ENCODE measurements at regions not wholly inside any gene's neighbourhood (a gene's known extent, or its start where the extent isn't known, plus 50 kb on each side); places are given as distances from the start of the nearest gene placed in this dataset.

DNA sequence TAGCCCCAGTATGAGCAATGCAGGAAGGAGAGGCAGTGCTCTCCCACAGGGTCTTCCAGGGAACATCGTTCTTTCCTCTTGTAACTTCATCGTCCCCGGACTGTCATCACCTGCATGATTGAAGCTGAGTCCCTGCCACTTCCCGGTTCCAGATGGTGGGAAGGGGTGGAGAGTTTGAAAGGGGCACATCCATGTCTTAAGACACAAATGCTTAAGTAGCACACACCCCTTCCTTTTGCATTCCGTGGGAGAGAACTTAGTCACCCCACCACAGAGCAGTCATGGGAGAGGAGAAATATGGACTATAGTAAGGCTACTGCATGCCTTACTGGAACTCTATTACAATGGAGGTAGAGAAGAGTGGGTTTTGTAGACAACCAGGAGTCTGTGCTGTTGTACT is 165.3 kb upstream of the GAS1 start:
- Histone ChIP-seq H3K9me3 (no peaks in the 10 kb centered on the region), H3K4me3 (no peak overlapping the region), H3K36me3 (ENCODE audit: low read depth, missing control alignments) (no peaks in the 10 kb centered on the region), H3K27me3 (no peaks in the 10 kb centered on the region), H3K27ac (no peak overlapping the region), H3K4me1 (peaks cover 13% of the 10 kb centered on the region)
- TF ChIP-seq CTCF (IDR thresholded peaks at IDR 0.05) (no peak), POLR2A (IDR thresholded peaks at IDR 0.05) (no peak)
- WGBS, 2 donors = 76 to 81% methylated on average over 5 of the region's 5 CpGs
- DNase-seq = no peak
- intact Hi-C loops (cut with DNase I; ENCODE audit: low total_unique reads) = no loop called here

- no peak overlapping the region for H3K27ac ChIP-seq
- H3K36me3 ChIP-seq (ENCODE audit: low read depth, missing control alignments) = no peaks in the 10 kb centered on the region
- H3K9me3 ChIP-seq = no peaks in the 10 kb centered on the region
- no peak overlapping the region for H3K4me3 ChIP-seq
- H3K4me1 ChIP-seq = peaks cover 13% of the 10 kb centered on the region
- TF ChIP-seq CTCF (IDR thresholded peaks at IDR 0.05) (no peak), POLR2A (IDR thresholded peaks at IDR 0.05) (no peak)
- WGBS, 2 donors = 92% methylated on average over 2 of the region's 2 CpGs
- no peak for DNase-seq
- intact Hi-C loops (cut with DNase I; ENCODE audit: low total_unique reads) = no loop called here
- H3K27me3 ChIP-seq = no peaks in the 10 kb centered on the region
These were observed 166.6 kb upstream of the GAS1 start for GRCh38 chr9:87113874-87114273.

DNA sequence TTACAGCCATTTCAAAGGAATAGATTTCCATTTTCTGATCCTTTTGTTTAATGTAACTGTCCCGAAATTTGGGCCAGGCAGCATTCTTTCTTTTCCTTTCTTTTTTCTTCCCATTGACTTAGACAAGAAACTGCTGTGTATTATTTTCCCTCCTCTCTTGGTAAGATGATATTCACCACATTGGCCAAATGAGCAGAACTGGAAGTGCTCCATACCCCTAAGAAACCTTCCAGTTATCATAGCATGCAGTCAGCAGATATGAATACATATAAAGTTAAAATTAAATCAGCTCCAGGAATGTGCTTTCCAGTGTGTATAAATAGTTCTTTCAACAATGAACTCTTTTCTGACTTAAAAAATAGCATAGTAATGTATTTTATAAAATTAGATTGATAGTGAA is 168.5 kb upstream of the GAS1 start:
- Histone ChIP-seq H3K9me3 (no peaks in the 10 kb centered on the region), H3K36me3 (ENCODE audit: low read depth, missing control alignments) (no peaks in the 10 kb centered on the region), H3K4me3 (no peak overlapping the region), H3K27me3 (no peaks in the 10 kb centered on the region), H3K27ac (peak overlapping the region in 1 of 2 donors; percentile 3), H3K4me1 (peaks cover 22% of the 10 kb centered on the region)
- peak; percentile 17 for DNase-seq
- intact Hi-C loops (cut with DNase I; ENCODE audit: low total_unique reads) = no loop called here
- WGBS, 2 donors = 53 to 63% methylated on average over 1 of the region's 1 CpG
- TF ChIP-seq POLR2A (IDR thresholded peaks at IDR 0.05) = no peak
- no peak for TF ChIP-seq CTCF (IDR thresholded peaks at IDR 0.05)

DNA sequence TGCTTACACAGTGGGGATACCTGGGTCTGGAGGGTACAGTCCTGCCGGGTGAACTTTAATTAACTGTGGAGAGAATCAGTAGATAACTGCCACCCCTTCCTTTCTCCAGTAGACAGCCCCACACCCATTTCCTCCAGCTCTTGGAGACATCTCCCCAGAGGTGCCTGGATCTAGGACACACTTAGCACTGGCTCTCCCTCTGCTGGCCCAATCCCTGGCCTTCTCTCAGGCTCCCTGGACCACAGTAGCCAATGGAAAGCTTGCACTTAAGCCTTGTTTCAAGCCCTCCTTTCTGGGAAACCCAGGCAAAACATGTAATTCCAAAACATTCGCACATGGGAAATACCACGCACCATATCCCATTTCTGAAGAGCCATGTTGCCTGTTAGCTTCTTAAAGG is 169.2 kb upstream of the GAS1 start:
- 56 to 68% methylated on average over 2 to 3 of the region's 3 CpGs for WGBS, 2 donors
- Histone ChIP-seq H3K9me3 (no peaks in the 10 kb centered on the region), H3K27ac (peak overlapping the region in 1 of 2 donors; percentile 3), H3K27me3 (no peaks in the 10 kb centered on the region), H3K4me1 (peaks cover 24% of the 10 kb centered on the region), H3K4me3 (no peak overlapping the region), H3K36me3 (ENCODE audit: low read depth, missing control alignments) (no peaks in the 10 kb centered on the region)
- TF ChIP-seq CTCF (IDR thresholded peaks at IDR 0.05) (no peak), POLR2A (IDR thresholded peaks at IDR 0.05) (no peak)
- intact Hi-C loops (cut with DNase I; ENCODE audit: low total_unique reads) = no loop called here
- no peak for DNase-seq

GRCh38 chr9:87118594-87118993 is 171.3 kb upstream of the GAS1 start:
- H3K4me3 ChIP-seq = no peak overlapping the region
- intact Hi-C loops (cut with DNase I; ENCODE audit: low total_unique reads) = no loop called here
- H3K27ac ChIP-seq = no peak overlapping the region
- no peak for DNase-seq
- WGBS, 2 donors = 78 to 87% methylated on average over 1 of the region's 1 CpG
- H3K27me3 ChIP-seq = no peaks in the 10 kb centered on the region
- H3K9me3 ChIP-seq = no peaks in the 10 kb centered on the region
- H3K4me1 ChIP-seq = peaks cover 24% of the 10 kb centered on the region
- TF ChIP-seq CTCF (IDR thresholded peaks at IDR 0.05) (no peak), POLR2A (IDR thresholded peaks at IDR 0.05) (no peak)
- no peaks in the 10 kb centered on the region for H3K36me3 ChIP-seq (ENCODE audit: low read depth, missing control alignments)

All from testis (tissue), 2 donors.